ENCODE measurements at regions not wholly inside any gene's neighbourhood (a gene's known extent, or its start where the extent isn't known, plus 50 kb on each side); places are given as distances from the start of the nearest gene placed in this dataset.

GRCh38 chr14:40697231-40697630, 909.4 kb upstream of the LRFN5 start:
- no peaks in the 10 kb centered on the region for H3K79me2 ChIP-seq (ENCODE audit: insufficient read depth, low read length)
- no peaks in the 10 kb centered on the region for H3K27me3 ChIP-seq (ENCODE audit: control insufficient read depth in 1 of 2, insufficient read depth in 2 of 2, low read length in 2 of 2)
- 2% methylated on average over 1 of the region's 1 CpG for WGBS (ENCODE audit: low lambda C conversion rate)
- FAIRE-seq (no peak), DNase-seq (ENCODE audit: low spot score) (no peak), ATAC-seq (no peak)
- ChIA-PET CTCF (ENCODE audit: low intra/inter-chr PET ratio, low total read pairs) (no interaction called here), POLR2A (no interaction called here)
- no peaks in the 10 kb centered on the region for H3K4me1 ChIP-seq (ENCODE audit: insufficient read depth, low read length)
- H3K9ac ChIP-seq (ENCODE audit: insufficient read depth, low read depth, low read length): no peak overlapping the region
- in situ Hi-C loops (cut with HindIII; ENCODE audit: extremely low pct_ligation_motif_present, low pct_unique_long_range_greater_than_20kb): no loop called here
- no peak overlapping the region for H3K27ac ChIP-seq (ENCODE audit: extremely low read length, insufficient read depth, low read length)
- H4K20me1 ChIP-seq (ENCODE audit: insufficient read depth, low read length): no peaks in the 10 kb centered on the region
- H3K4me2 ChIP-seq (ENCODE audit: low read depth, low read length): no peak overlapping the region
- intact Hi-C loops (cut with micrococcal nuclease; ENCODE audit: unreplicated experiment): no loop called here
- no peaks in the 10 kb centered on the region for H3K36me3 ChIP-seq (replicated peaks in 1 of 2; ENCODE audit: control insufficient read depth in 1 of 2, insufficient read depth in 2 of 2, low read length in 2 of 2)
- no TSS peak for BruUV-seq (replicated peaks)
- H3K4me3 ChIP-seq (replicated peaks in 1 of 3; ENCODE audit: insufficient read depth in 1 of 3, low read depth in 2 of 3, low read length in 3 of 3): no peak overlapping the region
- H2AFZ ChIP-seq (ENCODE audit: low read length): no peak overlapping the region
- H3K9me3 ChIP-seq (ENCODE audit: low read length): peaks cover 80% of the 10 kb centered on the region
- TF ChIP-seq ZNF839 (CRISPR knock-in tag; IDR thresholded peaks at IDR 0.05; ENCODE audit: borderline replicate concordance) (no peak), ZBTB40 (IDR thresholded peaks at IDR 0.05) (no peak), ZBTB40 (CRISPR knock-in tag; IDR thresholded peaks at IDR 0.05) (no peak), E2F1 (CRISPR knock-in tag; IDR thresholded peaks at IDR 0.05) (no peak), KDM2A (CRISPR knock-in tag; IDR thresholded peaks at IDR 0.05; ENCODE audit: borderline replicate concordance, low read depth) (no peak), TFE3 (CRISPR knock-in tag; IDR thresholded peaks at IDR 0.05) (no peak), ZNF552 (CRISPR knock-in tag; IDR thresholded peaks at IDR 0.05; ENCODE audit: borderline replicate concordance) (no peak), ZNF274 (CRISPR knock-in tag; IDR thresholded peaks at IDR 0.05) (no peak), HES4 (CRISPR knock-in tag; IDR thresholded peaks at IDR 0.05; ENCODE audit: borderline replicate concordance) (no peak), MYPOP (CRISPR knock-in tag; IDR thresholded peaks at IDR 0.05) (no peak), MXD1 (CRISPR knock-in tag; IDR thresholded peaks at IDR 0.05) (no peak), ZNF326 (CRISPR knock-in tag; IDR thresholded peaks at IDR 0.05; ENCODE audit: borderline replicate concordance) (no peak)

Measured in HepG2 (cell line).